ENCODE measurements at regions not wholly inside any gene's neighbourhood (a gene's known extent, or its start where the extent isn't known, plus 50 kb on each side); places are given as distances from the start of the nearest gene placed in this dataset.

GRCh38 chr2:203656522-203657287 is 49.7 kb upstream of the CD28 start:
- TF ChIP-seq RAD21 (IDR thresholded peaks at IDR 0.05; ENCODE audit: low read depth) = no peak
- TF ChIP-seq TAF1 (IDR thresholded peaks at IDR 0.05; ENCODE audit: low read depth) = no peak
- no peak for TF ChIP-seq MAX (IDR thresholded peaks at IDR 0.05)
- TF ChIP-seq EGR1 (IDR thresholded peaks at IDR 0.05) = no peak
- TF ChIP-seq USF1 (IDR thresholded peaks at IDR 0.05) = no peak
- TF ChIP-seq, protein P1, sequence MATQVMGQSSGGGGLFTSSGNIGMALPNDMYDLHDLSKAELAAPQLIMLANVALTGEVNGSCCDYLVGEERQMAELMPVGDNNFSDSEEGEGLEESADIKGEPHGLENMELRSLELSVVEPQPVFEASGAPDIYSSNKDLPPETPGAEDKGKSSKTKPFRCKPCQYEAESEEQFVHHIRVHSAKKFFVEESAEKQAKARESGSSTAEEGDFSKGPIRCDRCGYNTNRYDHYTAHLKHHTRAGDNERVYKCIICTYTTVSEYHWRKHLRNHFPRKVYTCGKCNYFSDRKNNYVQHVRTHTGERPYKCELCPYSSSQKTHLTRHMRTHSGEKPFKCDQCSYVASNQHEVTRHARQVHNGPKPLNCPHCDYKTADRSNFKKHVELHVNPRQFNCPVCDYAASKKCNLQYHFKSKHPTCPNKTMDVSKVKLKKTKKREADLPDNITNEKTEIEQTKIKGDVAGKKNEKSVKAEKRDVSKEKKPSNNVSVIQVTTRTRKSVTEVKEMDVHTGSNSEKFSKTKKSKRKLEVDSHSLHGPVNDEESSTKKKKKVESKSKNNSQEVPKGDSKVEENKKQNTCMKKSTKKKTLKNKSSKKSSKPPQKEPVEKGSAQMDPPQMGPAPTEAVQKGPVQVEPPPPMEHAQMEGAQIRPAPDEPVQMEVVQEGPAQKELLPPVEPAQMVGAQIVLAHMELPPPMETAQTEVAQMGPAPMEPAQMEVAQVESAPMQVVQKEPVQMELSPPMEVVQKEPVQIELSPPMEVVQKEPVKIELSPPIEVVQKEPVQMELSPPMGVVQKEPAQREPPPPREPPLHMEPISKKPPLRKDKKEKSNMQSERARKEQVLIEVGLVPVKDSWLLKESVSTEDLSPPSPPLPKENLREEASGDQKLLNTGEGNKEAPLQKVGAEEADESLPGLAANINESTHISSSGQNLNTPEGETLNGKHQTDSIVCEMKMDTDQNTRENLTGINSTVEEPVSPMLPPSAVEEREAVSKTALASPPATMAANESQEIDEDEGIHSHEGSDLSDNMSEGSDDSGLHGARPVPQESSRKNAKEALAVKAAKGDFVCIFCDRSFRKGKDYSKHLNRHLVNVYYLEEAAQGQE (IDR thresholded peaks at IDR 0.05; ENCODE audit: low read depth) = no peak
- TF ChIP-seq YY1 (IDR thresholded peaks at IDR 0.05; ENCODE audit: low read depth) = no peak
- TF ChIP-seq EP300 (IDR thresholded peaks at IDR 0.05; ENCODE audit: borderline replicate concordance) = no peak
- no peak for TF ChIP-seq TEAD4 (IDR thresholded peaks at IDR 0.05)
- TF ChIP-seq TCF12 (IDR thresholded peaks at IDR 0.05; ENCODE audit: low read depth) = no peak

Measured in Ishikawa (cell line).